Brain microvascular endothelial cell (primary cell): ENCODE measurements at regions not wholly inside any gene's neighbourhood (a gene's known extent, or its start where the extent isn't known, plus 50 kb on each side); places are given as distances from the start of the nearest gene placed in this dataset.

ENCODE experiments used
- DNase-seq: peaks from one replicate; pipeline ENCODE4 v3.0.0-alpha.2; 2020
- H3K27ac ChIP-seq: fragments of 250-450 bp; sonication (Bioruptor Pico); 2 replicates; pipeline ENCODE4 v1.5.1; 2020; ENCODE audit warnings: mild to moderate bottlenecking, moderate library complexity
- H3K27me3 ChIP-seq: fragments of 250-450 bp; sonication (Bioruptor Pico); replicated peaks from 2 replicates; pipeline ENCODE4 v1.5.1; 2020; ENCODE audit warnings: mild to moderate bottlenecking
- H3K36me3 ChIP-seq: fragments of 250-450 bp; sonication (Bioruptor Pico); replicated peaks from 2 replicates; pipeline ENCODE4 v1.5.1; 2020; ENCODE audit warnings: mild to moderate bottlenecking
- H3K4me3 ChIP-seq: 2 replicates; pipeline ENCODE4 v1.5.1; 2011; ENCODE audit warnings: low read depth, mild to moderate bottlenecking, control low read depth, low read length, moderate library complexity
- CTCF ChIP-seq: IDR thresholded peaks from 2 replicates; pipeline ENCODE4 v1.5.1; 2011; ENCODE audit warnings: low read depth, mild to moderate bottlenecking, moderate library complexity, low read length, control low read depth, inconsistent platforms; ENCODE audit errors: missing control alignments
- in situ Hi-C: cut with HindIII; loops from 2 replicates; pipeline ENCODE4 v1.10.0; 2017; ENCODE audit warnings: low sequenced_read_pairs, low pct_ligation_motif_present

GRCh38 chrX:25665431-25665830 lies 472.7 kb upstream of the MAGEB18 start:
- Histone ChIP-seq H3K4me3 (no peak overlapping the region), H3K27ac (no peak overlapping the region), H3K36me3 (no peaks in the 10 kb centered on the region), H3K27me3 (no peaks in the 10 kb centered on the region)
- no peak for DNase-seq
- in situ Hi-C loops: no loop called here
- no peak for TF ChIP-seq CTCF

GRCh38 chrX:25667681-25668080 lies 470.5 kb upstream of the MAGEB18 start:
- no peak for TF ChIP-seq CTCF
- in situ Hi-C loops: no loop called here
- no peaks in the 10 kb centered on the region for H3K27me3 ChIP-seq
- H3K4me3 ChIP-seq: no peak overlapping the region
- DNase-seq: no peak
- H3K27ac ChIP-seq: no peak overlapping the region
- H3K36me3 ChIP-seq: no peaks in the 10 kb centered on the region

- in situ Hi-C loops: no loop called here
- Histone ChIP-seq H3K27ac (no peak overlapping the region), H3K4me3 (no peak overlapping the region), H3K36me3 (no peaks in the 10 kb centered on the region), H3K27me3 (no peaks in the 10 kb centered on the region)
- no peak for TF ChIP-seq CTCF
- no peak for DNase-seq
Observed at GRCh38 chrX:25674776-25675175, 463.4 kb upstream of the MAGEB18 start.

- H3K4me3 ChIP-seq: no peak overlapping the region
- TF ChIP-seq CTCF: no peak
- H3K27me3 ChIP-seq: no peaks in the 10 kb centered on the region
- no peak for DNase-seq
- in situ Hi-C loops: no loop called here
- no peaks in the 10 kb centered on the region for H3K36me3 ChIP-seq
- H3K27ac ChIP-seq: no peak overlapping the region
Observed at GRCh38 chrX:25701876-25702275, 436.3 kb upstream of the MAGEB18 start.

GRCh38 chrX:25717122-25717521 lies 421.0 kb upstream of the MAGEB18 start:
- TF ChIP-seq CTCF: no peak
- DNase-seq: no peak

GRCh38 chrX:25721564-25721963 lies 416.6 kb upstream of the MAGEB18 start:
- Histone ChIP-seq H3K27ac (no peak overlapping the region), H3K36me3 (no peaks in the 10 kb centered on the region), H3K27me3 (no peaks in the 10 kb centered on the region), H3K4me3 (no peak overlapping the region)
- DNase-seq: no peak
- in situ Hi-C loops: no loop called here
- TF ChIP-seq CTCF: peak; percentile 43

More at GRCh38 chrX:25717122-25717521, 421.0 kb upstream of the MAGEB18 start:
- no peak overlapping the region for H3K27ac ChIP-seq
- no peaks in the 10 kb centered on the region for H3K36me3 ChIP-seq
- no peak overlapping the region for H3K4me3 ChIP-seq
- no peaks in the 10 kb centered on the region for H3K27me3 ChIP-seq
- in situ Hi-C loops: no loop called here
